Activated T-helper 2 cell treated with anti-CD3 and anti-CD28 coated beads, Interferon-gamma antibody, Interleukin-2, Interleukin-4, amounts not matched to agents 10 μg/mL and 5 μg/mL and 100 μg/mL, durations not matched to agents 14 hours and 24 hours and 36 hours (primary cell): ENCODE measurements at regions not wholly inside any gene's neighbourhood (a gene's known extent, or its start where the extent isn't known, plus 50 kb on each side); places are given as distances from the start of the nearest gene placed in this dataset.
"Not testable (repeated sequence)": the region's sequence is repeated elsewhere in the genome, so short reads cannot be mapped to it uniquely, and the experiment has no call there.

Source experiments
- DNase-seq: peaks from one replicate; pipeline ENCODE4 v3.0.0; 2021; ENCODE audit warnings: low spot score
- H3K27ac Mint-ChIP-seq: one replicate; pipeline ENCODE4 v1.8.0; 2021; ENCODE audit warnings: mixed read lengths
- H3K27me3 Mint-ChIP-seq: one replicate; pipeline ENCODE4 v1.8.0; 2021; ENCODE audit warnings: low read depth, mixed read lengths
- H3K36me3 Mint-ChIP-seq: one replicate; pipeline ENCODE4 v1.8.0; 2021; ENCODE audit warnings: low read depth, mixed read lengths
- H3K4me1 Mint-ChIP-seq: one replicate; pipeline ENCODE4 v1.8.0; 2021; ENCODE audit warnings: low read depth, mixed read lengths
- H3K4me3 Mint-ChIP-seq: one replicate; pipeline ENCODE4 v1.8.0; 2021; ENCODE audit warnings: low read depth, mild to moderate bottlenecking, moderate library complexity, mixed read lengths
- H3K9me3 Mint-ChIP-seq: one replicate; pipeline ENCODE4 v1.8.0; 2021; ENCODE audit warnings: mixed read lengths
- intact Hi-C: fragments of 100-400 bp; cut with micrococcal nuclease; formaldehyde crosslinking; loops from one replicate; pipeline ENCODE4 v1.15.1; 2023

- H3K36me3 Mint-ChIP-seq, result no peaks in the 10 kb centered on the region
- H3K9me3 Mint-ChIP-seq, result no peaks in the 10 kb centered on the region
- no peak overlapping the region for H3K4me3 Mint-ChIP-seq
- no peak overlapping the region for H3K27ac Mint-ChIP-seq
- peaks cover 5% of the 10 kb centered on the region for H3K4me1 Mint-ChIP-seq
- no peak for DNase-seq
- intact Hi-C loops, result no loop called here
- H3K27me3 Mint-ChIP-seq, result no peaks in the 10 kb centered on the region
These were observed 303.7 kb upstream of the DIO3 start for GRCh38 chr14:101257551-101257950.

DNA sequence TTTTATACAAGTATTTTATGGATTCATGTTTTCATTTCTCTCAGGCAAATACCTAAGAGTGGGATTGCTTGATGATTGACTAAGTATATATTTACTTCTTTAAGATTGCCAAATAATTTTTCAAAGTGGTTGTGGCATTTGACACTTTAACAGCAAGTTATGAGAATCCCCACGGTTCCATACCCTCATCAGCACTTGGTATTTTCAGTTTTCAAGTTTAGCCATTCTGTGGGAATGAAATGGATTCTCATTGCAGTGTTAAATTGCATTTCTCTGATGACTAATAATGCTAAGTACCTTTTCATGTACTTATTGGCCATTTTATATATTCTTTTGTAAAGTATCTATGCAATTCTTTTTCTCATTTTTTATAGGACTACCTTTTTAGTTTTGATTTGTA, 301.5 kb upstream of the DIO3 start:
- H3K4me3 Mint-ChIP-seq, result no peak overlapping the region
- intact Hi-C loops, result no loop called here
- DNase-seq, result no peak
- H3K9me3 Mint-ChIP-seq, result no peaks in the 10 kb centered on the region
- no peak overlapping the region for H3K27ac Mint-ChIP-seq
- H3K4me1 Mint-ChIP-seq, result no peaks in the 10 kb centered on the region
- H3K36me3 Mint-ChIP-seq, result no peaks in the 10 kb centered on the region
- peaks cover 4% of the 10 kb centered on the region for H3K27me3 Mint-ChIP-seq

- H3K27me3 Mint-ChIP-seq, H3K4me1 Mint-ChIP-seq, H3K4me3 Mint-ChIP-seq, H3K9me3 Mint-ChIP-seq, H3K27ac Mint-ChIP-seq, intact Hi-C loops, H3K36me3 Mint-ChIP-seq, DNase-seq: not testable (repeated sequence)
These were observed 294.9 kb upstream of the DIO3 start for GRCh38 chr14:101266441-101266840.

- Mint-ChIP-seq H3K9me3 (no peaks in the 10 kb centered on the region), H3K4me3 (no peak overlapping the region), H3K27ac (no peak overlapping the region), H3K27me3 (peaks cover 6% of the 10 kb centered on the region), H3K36me3 (no peaks in the 10 kb centered on the region), H3K4me1 (no peaks in the 10 kb centered on the region)
- DNase-seq, result no peak
- intact Hi-C loops, result no loop called here
These were observed 288.2 kb upstream of the DIO3 start for GRCh38 chr14:101273091-101273490.

DNA sequence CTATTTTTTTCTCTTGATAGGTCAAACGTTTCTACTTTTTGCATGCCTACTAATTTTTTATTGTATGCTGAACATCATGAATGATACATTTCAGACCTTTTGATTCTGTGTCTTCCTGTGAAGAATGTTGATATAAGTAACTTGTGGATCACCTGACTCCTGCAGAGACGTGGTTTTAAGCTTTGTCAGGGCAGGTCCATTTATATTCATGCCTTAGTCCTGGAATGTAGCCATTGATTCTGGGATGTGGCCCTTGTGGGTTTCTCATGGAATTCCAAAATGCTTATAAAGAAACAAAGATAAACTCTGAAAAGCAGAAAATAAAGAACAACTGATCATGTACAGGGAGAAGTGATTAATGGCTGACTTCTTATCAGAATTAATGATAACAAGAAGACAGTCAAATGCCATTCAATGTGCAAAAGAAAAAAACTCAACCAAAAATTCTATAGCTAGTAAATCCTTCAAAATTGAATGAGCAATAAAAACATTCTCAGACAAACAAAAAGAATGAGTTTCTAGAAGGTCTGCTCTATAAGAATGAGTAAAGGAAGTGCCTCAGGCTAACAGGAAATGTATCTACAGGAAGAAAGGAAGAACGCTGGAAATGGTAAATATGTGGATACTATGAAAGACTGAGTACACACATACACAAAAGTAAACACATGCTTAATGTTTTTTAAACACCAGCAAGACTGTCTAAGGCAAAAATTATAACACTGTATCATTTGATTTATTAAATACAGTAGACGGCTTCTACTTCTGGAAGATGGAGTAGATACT, 284.8 kb upstream of the DIO3 start:
- Mint-ChIP-seq H3K27me3 (peaks cover 6% of the 10 kb centered on the region), H3K9me3 (no peaks in the 10 kb centered on the region), H3K4me3 (no peak overlapping the region), H3K36me3 (no peaks in the 10 kb centered on the region), H3K27ac (no peak overlapping the region), H3K4me1 (no peaks in the 10 kb centered on the region)
- no peak for DNase-seq
- intact Hi-C loops, result no loop called here

- Mint-ChIP-seq H3K4me1 (no peaks in the 10 kb centered on the region), H3K27me3 (no peaks in the 10 kb centered on the region), H3K9me3 (no peaks in the 10 kb centered on the region), H3K36me3 (no peaks in the 10 kb centered on the region), H3K4me3 (no peak overlapping the region), H3K27ac (no peak overlapping the region)
- DNase-seq, result no peak
- intact Hi-C loops, result no loop called here
These were observed 278.9 kb upstream of the DIO3 start for GRCh38 chr14:101282418-101282817.

DNA sequence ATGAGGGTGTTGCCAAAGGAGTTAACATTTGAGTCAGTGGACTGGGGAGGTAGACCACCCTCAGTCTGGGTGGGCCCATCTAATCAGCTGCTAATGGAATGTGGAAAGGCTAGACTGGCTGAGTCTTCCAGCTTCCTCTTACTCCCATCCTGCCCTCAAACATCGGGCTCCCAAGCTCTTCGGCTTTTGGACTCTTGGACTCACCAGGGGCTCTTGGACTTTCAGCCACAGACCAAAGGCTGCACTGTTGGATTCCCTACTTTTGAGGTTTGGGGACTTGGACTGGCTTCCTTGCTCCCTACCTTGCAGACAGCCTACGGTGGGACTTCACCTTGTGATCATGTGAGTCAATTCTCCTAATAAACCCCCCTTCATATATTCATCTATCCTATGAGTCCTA, 276.6 kb upstream of the DIO3 start:
- H3K4me1 Mint-ChIP-seq, result no peaks in the 10 kb centered on the region
- H3K27ac Mint-ChIP-seq, result no peak overlapping the region
- no peaks in the 10 kb centered on the region for H3K36me3 Mint-ChIP-seq
- H3K9me3 Mint-ChIP-seq, result no peaks in the 10 kb centered on the region
- no peaks in the 10 kb centered on the region for H3K27me3 Mint-ChIP-seq
- no peak for DNase-seq
- intact Hi-C loops, result no loop called here
- H3K4me3 Mint-ChIP-seq, result no peak overlapping the region

- intact Hi-C loops, result no loop called here
- H3K36me3 Mint-ChIP-seq, result no peaks in the 10 kb centered on the region
- no peaks in the 10 kb centered on the region for H3K27me3 Mint-ChIP-seq
- H3K27ac Mint-ChIP-seq, result no peak overlapping the region
- no peak overlapping the region for H3K4me3 Mint-ChIP-seq
- no peak for DNase-seq
- H3K4me1 Mint-ChIP-seq, result no peaks in the 10 kb centered on the region
- no peaks in the 10 kb centered on the region for H3K9me3 Mint-ChIP-seq
These were observed 274.9 kb upstream of the DIO3 start for GRCh38 chr14:101286271-101287018.

GRCh38 chr14:101288436-101289229, 272.7 kb upstream of the DIO3 start:
- intact Hi-C loops, result no loop called here
- Mint-ChIP-seq H3K27ac (no peak overlapping the region), H3K27me3 (no peaks in the 10 kb centered on the region), H3K4me3 (no peak overlapping the region), H3K4me1 (no peaks in the 10 kb centered on the region), H3K9me3 (no peaks in the 10 kb centered on the region), H3K36me3 (no peaks in the 10 kb centered on the region)
- DNase-seq, result no peak

DNA sequence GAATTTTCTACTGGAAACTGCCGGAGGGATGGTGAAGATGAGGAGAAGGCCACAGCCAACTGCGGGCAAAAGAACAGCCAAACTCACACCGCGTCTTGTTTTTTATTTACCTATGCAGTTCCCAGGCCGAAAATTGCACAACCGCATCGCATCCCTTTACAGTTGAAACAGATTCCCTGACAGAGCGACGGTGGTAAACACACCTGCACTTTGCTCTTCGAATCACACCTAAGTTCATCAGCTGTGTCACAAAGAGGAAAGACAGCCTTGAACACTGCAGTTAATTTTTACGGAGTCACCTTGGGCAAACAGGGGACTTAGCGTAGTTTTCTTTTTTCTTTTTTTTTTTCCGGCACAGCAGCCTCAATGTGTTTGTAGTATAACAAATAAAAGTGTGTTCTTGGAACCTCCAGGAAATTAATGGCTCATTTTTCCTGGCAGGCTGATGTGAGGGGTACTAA, 272.0 kb upstream of the DIO3 start:
- no peak overlapping the region for H3K4me3 Mint-ChIP-seq
- H3K27ac Mint-ChIP-seq, result no peak overlapping the region
- DNase-seq, result no peak
- no peaks in the 10 kb centered on the region for H3K36me3 Mint-ChIP-seq
- no peaks in the 10 kb centered on the region for H3K4me1 Mint-ChIP-seq
- intact Hi-C loops, result no loop called here
- H3K27me3 Mint-ChIP-seq, result no peaks in the 10 kb centered on the region
- H3K9me3 Mint-ChIP-seq, result no peaks in the 10 kb centered on the region

DNA sequence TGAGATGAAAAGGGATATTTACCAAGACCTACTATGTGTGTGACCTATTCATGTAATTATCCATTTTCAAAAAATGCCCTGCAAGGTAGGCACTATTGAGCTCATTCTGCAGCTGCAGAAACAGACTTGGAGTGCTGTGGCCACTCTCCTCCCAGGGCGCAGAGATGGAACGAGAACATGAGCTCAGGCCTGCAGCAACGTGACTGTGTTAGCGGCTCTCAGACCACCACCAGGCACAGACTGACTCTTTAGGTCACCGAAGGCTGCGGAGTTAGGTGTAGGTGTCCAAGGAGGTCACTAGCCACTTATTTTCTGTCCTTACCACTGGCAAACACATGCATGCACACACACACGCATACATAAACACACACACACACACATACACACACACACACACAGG, 271.4 kb upstream of the DIO3 start:
- H3K27me3 Mint-ChIP-seq, result no peaks in the 10 kb centered on the region
- H3K9me3 Mint-ChIP-seq, result no peaks in the 10 kb centered on the region
- no peak for DNase-seq
- H3K4me1 Mint-ChIP-seq, result no peaks in the 10 kb centered on the region
- intact Hi-C loops, result no loop called here
- no peak overlapping the region for H3K27ac Mint-ChIP-seq
- no peaks in the 10 kb centered on the region for H3K36me3 Mint-ChIP-seq
- H3K4me3 Mint-ChIP-seq, result no peak overlapping the region

DNA sequence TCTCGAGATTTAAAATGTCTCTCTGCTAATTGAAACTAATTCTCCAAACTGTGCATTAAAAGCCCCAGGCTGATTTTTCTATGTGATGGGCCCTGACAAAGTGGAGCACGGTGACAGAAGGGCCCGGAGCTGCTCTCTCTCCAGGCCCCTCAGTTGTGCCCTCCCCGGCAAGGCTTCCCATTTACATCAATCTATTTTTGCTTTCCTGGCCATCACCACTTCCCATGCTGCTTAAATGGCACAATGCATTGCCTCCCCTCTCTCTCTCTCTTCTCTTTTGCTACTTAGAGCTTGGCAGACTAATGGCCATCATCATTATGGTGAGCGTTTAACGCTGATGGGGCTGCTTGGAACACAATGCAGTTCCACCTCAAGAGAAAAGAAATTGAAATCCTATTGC, 270.7 kb upstream of the DIO3 start:
- no peak overlapping the region for H3K27ac Mint-ChIP-seq
- H3K36me3 Mint-ChIP-seq, result no peaks in the 10 kb centered on the region
- DNase-seq, result no peak
- H3K9me3 Mint-ChIP-seq, result no peaks in the 10 kb centered on the region
- no peaks in the 10 kb centered on the region for H3K27me3 Mint-ChIP-seq
- no peak overlapping the region for H3K4me3 Mint-ChIP-seq
- intact Hi-C loops, result no loop called here
- no peaks in the 10 kb centered on the region for H3K4me1 Mint-ChIP-seq

DNA sequence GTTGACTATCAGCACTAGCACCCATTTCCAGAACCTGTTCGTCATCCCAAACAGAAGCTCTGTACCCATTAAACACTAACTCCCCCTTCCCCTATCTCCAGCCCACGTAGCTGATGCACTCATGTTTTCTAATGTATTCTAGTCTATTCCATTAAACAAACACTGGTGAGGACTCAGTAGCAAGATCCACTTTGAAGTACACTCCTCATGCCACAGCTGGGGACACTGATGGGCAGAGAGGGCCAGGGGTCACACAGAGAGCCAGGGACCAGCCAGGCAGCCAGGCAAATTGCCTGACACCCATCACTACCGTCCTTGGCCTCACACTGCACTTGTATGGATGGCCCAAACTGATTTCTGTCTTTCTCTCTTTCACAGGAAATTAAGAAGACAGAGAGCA, 269.9 kb upstream of the DIO3 start:
- intact Hi-C loops, result no loop called here
- Mint-ChIP-seq H3K36me3 (no peaks in the 10 kb centered on the region), H3K4me3 (no peak overlapping the region), H3K27ac (no peak overlapping the region), H3K27me3 (no peaks in the 10 kb centered on the region), H3K9me3 (no peaks in the 10 kb centered on the region), H3K4me1 (no peaks in the 10 kb centered on the region)
- no peak for DNase-seq
